ENCODE measurements at regions not wholly inside any gene's neighbourhood (a gene's known extent, or its start where the extent isn't known, plus 50 kb on each side); places are given as distances from the start of the nearest gene placed in this dataset.

GRCh38 chr4:100108869-100109268 lies 81.4 kb downstream of the DDIT4L start:
- no peak for TF ChIP-seq CTCF (IDR thresholded peaks at IDR 0.05; ENCODE audit: low read length)
- no peak for TF ChIP-seq EZH2 (optimal IDR thresholded peaks at IDR 0.05; ENCODE audit: low read depth, low read length)
- TF ChIP-seq EZH2phosphoT487 (IDR thresholded peaks at IDR 0.05; ENCODE audit: low read length), result no peak
